Endothelial cell of umbilical vein (primary cell): ENCODE measurements at regions not wholly inside any gene's neighbourhood (a gene's known extent, or its start where the extent isn't known, plus 50 kb on each side); places are given as distances from the start of the nearest gene placed in this dataset.

ENCODE experiments used
- BruUV-seq: library from RNA; stranded (reverse); fragments of 400-500 nt; replicated peaks from 2 replicates; lab custom pipeline; 2021; lab: Mats Ljungman, UMichigan
- CTCF ChIA-PET: fragments of 300-600, 350-600 bp; sonication (Branson Sonifier 250); formaldehyde crosslinking; loops from one replicate; lab custom pipeline; 2021; ENCODE audit warnings: antibody characterized with exemption, inconsistent platforms; lab: Charles Lee
- POLR2A ChIA-PET: fragments of 300-600, 350-600 bp; sonication (Branson Sonifier 250); formaldehyde crosslinking; loops from one replicate; lab custom pipeline; 2021; ENCODE audit warnings: antibody characterized with exemption, inconsistent platforms; lab: Charles Lee
- DNase-seq: peaks from one replicate; pipeline ENCODE4 v3.0.0-alpha.2; 2011; ENCODE audit warnings: low read depth, low spot score
- FAIRE-seq: peaks from 2 replicates; lab custom pipeline; 2011; peaks lifted over from hg19 to GRCh38; lab: Jason Lieb, UNC
- H2AFZ ChIP-seq: 2 replicates; pipeline ENCODE4 v1.6.0; 2012; ENCODE audit warnings: low read depth, low read length, control low read depth, inconsistent platforms
- H3K27ac ChIP-seq: 2 replicates; pipeline ENCODE4 v1.5.1; 2011; ENCODE audit warnings: low read depth, mild to moderate bottlenecking, control low read depth, low read length, moderate library complexity; ENCODE audit not compliant: insufficient read depth
- H3K27me3 ChIP-seq, 2 experiments: 2 replicates each; pipeline versions ENCODE4 v1.6.0 to v1.6.1; 2011; ENCODE audit warnings: low read length in 2 of 2, mixed read lengths in 1 of 2; ENCODE audit not compliant: control insufficient read depth in 2 of 2, insufficient read depth in 2 of 2
- H3K36me3 ChIP-seq, 2 experiments: 2 replicates in 1 of 2; 3 replicates in 1 of 2; pipeline ENCODE4 v1.5.1; 2011; ENCODE audit warnings: low read length in 2 of 2, mild to moderate bottlenecking in 1 of 2, moderate library complexity in 1 of 2; ENCODE audit not compliant: control insufficient read depth in 2 of 2, insufficient read depth in 2 of 2; ENCODE audit errors: extremely low read depth in 1 of 2
- H3K4me1 ChIP-seq: 3 replicates; pipeline ENCODE4 v1.5.1; 2011; ENCODE audit warnings: mild to moderate bottlenecking, low read length; ENCODE audit not compliant: control insufficient read depth, insufficient read depth; ENCODE audit errors: extremely low read depth
- H3K4me2 ChIP-seq: 2 replicates; pipeline ENCODE4 v1.6.1; 2011; ENCODE audit warnings: low read length, control low read depth, mixed read lengths; ENCODE audit not compliant: insufficient read depth
- H3K4me3 ChIP-seq, 3 experiments: fragments of 200-600 bp in 1 of 3; sonication (generic), shearing (Covaris generic) in 1 of 3; replicated peaks in 1 of 3; 2 replicates each; pipeline ENCODE4 v1.5.1; 2011 to 2016; ENCODE audit warnings: control low read depth in 3 of 3, low read length in 3 of 3, mild to moderate bottlenecking in 2 of 3, inconsistent platforms in 1 of 3, low read depth in 1 of 3, moderate library complexity in 1 of 3; ENCODE audit not compliant: insufficient read depth in 1 of 3
- H3K79me2 ChIP-seq: 2 replicates; pipeline ENCODE4 v1.6.0; 2012; ENCODE audit warnings: low read length, inconsistent platforms; ENCODE audit not compliant: control insufficient read depth, insufficient read depth
- H3K9ac ChIP-seq: replicated peaks from 2 replicates; pipeline ENCODE3; 2011; ENCODE audit warnings: low read length, control low read depth; ENCODE audit not compliant: insufficient read depth; ENCODE audit errors: extremely low read depth
- H3K9me1 ChIP-seq: replicated peaks from 3 replicates; pipeline ENCODE4 v1.6.0; 2011; ENCODE audit warnings: mild to moderate bottlenecking, low read length; ENCODE audit not compliant: control insufficient read depth, insufficient read depth; ENCODE audit errors: extremely low read depth
- H3K9me3 ChIP-seq: replicated peaks from 2 replicates; pipeline ENCODE4 v1.5.1; 2012; ENCODE audit warnings: low read length, inconsistent platforms; ENCODE audit not compliant: control insufficient read depth, insufficient read depth
- H4K20me1 ChIP-seq: replicated peaks from 2 replicates; pipeline ENCODE3; 2011; ENCODE audit warnings: mild to moderate bottlenecking, low read length; ENCODE audit not compliant: control insufficient read depth, insufficient read depth; ENCODE audit errors: extremely low read depth
- EZH2 ChIP-seq: IDR thresholded peaks from 2 replicates; pipeline ENCODE4 v1.6.1; 2012; ENCODE audit warnings: borderline replicate concordance, low read depth, mild to moderate bottlenecking, moderate library complexity, low read length, inconsistent platforms; ENCODE audit not compliant: severe bottlenecking
- FOS ChIP-seq: IDR thresholded peaks from 2 replicates; pipeline ENCODE4 v1.6.1; 2011; ENCODE audit warnings: mild to moderate bottlenecking, low read length, moderate library complexity, borderline replicate concordance; ENCODE audit not compliant: insufficient read depth
- GATA2 ChIP-seq: IDR thresholded peaks from 2 replicates; pipeline ENCODE4 v1.7.0; 2011; ENCODE audit warnings: low read depth, mild to moderate bottlenecking, moderate library complexity, mixed read lengths, low read length; ENCODE audit not compliant: insufficient read length, insufficient read depth
- JUN ChIP-seq: IDR thresholded peaks from 2 replicates; pipeline ENCODE4 v1.6.1; 2011; ENCODE audit warnings: borderline replicate concordance, low read depth; ENCODE audit not compliant: insufficient read length, insufficient read depth
- MYC ChIP-seq: IDR thresholded peaks from one replicate; pipeline ENCODE4 v1.6.1; 2011; ENCODE audit warnings: mild to moderate bottlenecking, low read depth, low read length
- POLR2A ChIP-seq: IDR thresholded peaks from 2 replicates; pipeline ENCODE4 v1.6.1; 2012; ENCODE audit warnings: low read depth, mild to moderate bottlenecking, control low read depth, low read length
- POLR2AphosphoS5 ChIP-seq: IDR thresholded peaks from 2 replicates; pipeline ENCODE4 v1.6.1; 2012; ENCODE audit warnings: low read depth, mild to moderate bottlenecking, control low read depth, low read length, moderate library complexity; ENCODE audit not compliant: insufficient read depth
- dilution Hi-C: fragments of 300-500 bp; cut with MboI; formaldehyde crosslinking; loops from one replicate; pipeline ENCODE4 v1.15.0; 2019; ENCODE audit warnings: low sequenced_read_pairs; ENCODE audit not compliant: extremely low pct_ligation_motif_present
- intact Hi-C: fragments of 100-400 bp; cut with micrococcal nuclease; formaldehyde crosslinking; loops from one replicate; pipeline ENCODE4 v1.10.0; 2022
- TF ChIP-seq, protein P1 (sequence below): IDR thresholded peaks from 2 replicates; pipeline ENCODE4 v1.6.1; 2011; ENCODE audit not compliant: insufficient read depth, insufficient read length
- TF ChIP-seq, protein P2 (sequence below), 2 donors: IDR thresholded peaks; 1 replicate in 1 of 2; 2 replicates in 1 of 2; pipeline ENCODE4 v1.5.1; 2011; ENCODE audit warnings: low read length in 2 of 2, mild to moderate bottlenecking in 2 of 2, moderate library complexity in 2 of 2, control low read depth in 1 of 2, inconsistent platforms in 1 of 2, low read depth in 1 of 2; ENCODE audit not compliant: insufficient read depth in 1 of 2; ENCODE audit errors: extremely low read depth in 1 of 2

DNA sequence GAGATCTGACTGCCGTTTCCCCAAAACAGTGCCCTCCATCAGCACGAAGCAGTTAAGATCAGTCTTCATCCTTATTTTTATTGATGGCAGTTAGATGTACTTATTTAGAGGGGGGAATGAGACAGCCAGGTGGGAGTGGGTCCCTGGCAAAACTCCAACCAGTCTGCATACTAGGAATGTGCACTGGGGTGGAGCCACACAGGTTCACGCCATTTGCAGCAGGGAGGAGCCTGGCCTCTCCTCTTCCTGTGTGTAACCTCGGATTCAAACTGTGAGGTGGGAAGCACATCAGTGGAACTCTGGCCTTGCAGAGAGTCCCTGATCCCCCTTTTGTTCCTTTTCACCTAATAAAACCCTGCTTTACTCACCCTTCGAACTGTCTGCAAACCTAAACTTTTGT is 987.7 kb upstream of the GRIA3 start:
- dilution Hi-C loops, result no loop called here
- TF ChIP-seq EZH2, result no peak
- TF ChIP-seq, protein P1, sequence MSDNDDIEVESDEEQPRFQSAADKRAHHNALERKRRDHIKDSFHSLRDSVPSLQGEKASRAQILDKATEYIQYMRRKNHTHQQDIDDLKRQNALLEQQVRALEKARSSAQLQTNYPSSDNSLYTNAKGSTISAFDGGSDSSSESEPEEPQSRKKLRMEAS, result no peak
- TF ChIP-seq, protein P2, sequence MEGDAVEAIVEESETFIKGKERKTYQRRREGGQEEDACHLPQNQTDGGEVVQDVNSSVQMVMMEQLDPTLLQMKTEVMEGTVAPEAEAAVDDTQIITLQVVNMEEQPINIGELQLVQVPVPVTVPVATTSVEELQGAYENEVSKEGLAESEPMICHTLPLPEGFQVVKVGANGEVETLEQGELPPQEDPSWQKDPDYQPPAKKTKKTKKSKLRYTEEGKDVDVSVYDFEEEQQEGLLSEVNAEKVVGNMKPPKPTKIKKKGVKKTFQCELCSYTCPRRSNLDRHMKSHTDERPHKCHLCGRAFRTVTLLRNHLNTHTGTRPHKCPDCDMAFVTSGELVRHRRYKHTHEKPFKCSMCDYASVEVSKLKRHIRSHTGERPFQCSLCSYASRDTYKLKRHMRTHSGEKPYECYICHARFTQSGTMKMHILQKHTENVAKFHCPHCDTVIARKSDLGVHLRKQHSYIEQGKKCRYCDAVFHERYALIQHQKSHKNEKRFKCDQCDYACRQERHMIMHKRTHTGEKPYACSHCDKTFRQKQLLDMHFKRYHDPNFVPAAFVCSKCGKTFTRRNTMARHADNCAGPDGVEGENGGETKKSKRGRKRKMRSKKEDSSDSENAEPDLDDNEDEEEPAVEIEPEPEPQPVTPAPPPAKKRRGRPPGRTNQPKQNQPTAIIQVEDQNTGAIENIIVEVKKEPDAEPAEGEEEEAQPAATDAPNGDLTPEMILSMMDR (IDR thresholded peaks at IDR 0.05; ENCODE audit: extremely low read depth in 1 of 2, insufficient read depth in 1 of 2, low read depth in 1 of 2, low read length in 2 of 2), result no peak
- TF ChIP-seq FOS, result no peak
- no peak for TF ChIP-seq MYC
- no peak for TF ChIP-seq POLR2A
- no peak for TF ChIP-seq JUN
- no peak for TF ChIP-seq GATA2
- no peak for TF ChIP-seq POLR2AphosphoS5

More for the DNA sequence above, 987.7 kb upstream of the GRIA3 start:
- FAIRE-seq, result no peak
- Histone ChIP-seq H3K79me2 (no peaks in the 10 kb centered on the region), H3K27ac (no peak overlapping the region), H3K4me2 (no peak overlapping the region), H3K9me3 (no peaks in the 10 kb centered on the region), H2AFZ (no peak overlapping the region), H3K36me3 (no peaks in the 10 kb centered on the region), H4K20me1 (no peaks in the 10 kb centered on the region), H3K27me3 (no peaks in the 10 kb centered on the region), H3K4me3 (no peak overlapping the region), H3K9me1 (no peaks in the 10 kb centered on the region), H3K9ac (no peak overlapping the region), H3K4me1 (no peaks in the 10 kb centered on the region)
- POLR2A ChIA-PET, result no interaction called here
- no TSS peak for BruUV-seq
- CTCF ChIA-PET, result no interaction called here
- intact Hi-C loops, result no loop called here
- DNase-seq, result no peak
